HG02798 (cell line): ENCODE measurements at regions not wholly inside any gene's neighbourhood (a gene's known extent, or its start where the extent isn't known, plus 50 kb on each side); places are given as distances from the start of the nearest gene placed in this dataset.

Source experiments
- ATAC-seq: cut with Tn5 transposase; IDR thresholded peaks from one replicate; pipeline ENCODE4 v1.9.1; 2021; ENCODE audit warnings: mild to moderate bottlenecking; ENCODE audit not compliant: unreplicated experiment, poor library complexity

DNA sequence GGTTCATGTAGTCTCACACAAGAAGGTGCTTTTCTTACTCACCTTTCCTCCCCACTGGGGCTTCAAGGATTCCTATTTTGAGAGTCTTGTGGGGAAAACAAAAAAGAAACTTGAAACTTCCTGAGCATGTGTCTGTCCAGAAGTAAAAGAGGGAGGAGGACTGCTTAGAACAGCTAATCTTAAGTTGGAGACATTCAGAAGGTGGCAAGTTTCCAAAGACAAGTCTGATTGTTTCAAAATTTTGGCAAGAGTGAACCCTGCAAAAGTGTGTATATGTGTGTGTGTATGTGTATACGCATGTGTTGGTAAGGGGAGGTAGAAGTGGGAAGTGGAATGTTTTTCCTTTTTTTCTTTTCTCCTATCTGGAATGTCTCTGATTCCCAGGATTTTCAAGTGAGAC, 189.0 kb upstream of the FRMPD4 start:
- no peak for ATAC-seq

DNA sequence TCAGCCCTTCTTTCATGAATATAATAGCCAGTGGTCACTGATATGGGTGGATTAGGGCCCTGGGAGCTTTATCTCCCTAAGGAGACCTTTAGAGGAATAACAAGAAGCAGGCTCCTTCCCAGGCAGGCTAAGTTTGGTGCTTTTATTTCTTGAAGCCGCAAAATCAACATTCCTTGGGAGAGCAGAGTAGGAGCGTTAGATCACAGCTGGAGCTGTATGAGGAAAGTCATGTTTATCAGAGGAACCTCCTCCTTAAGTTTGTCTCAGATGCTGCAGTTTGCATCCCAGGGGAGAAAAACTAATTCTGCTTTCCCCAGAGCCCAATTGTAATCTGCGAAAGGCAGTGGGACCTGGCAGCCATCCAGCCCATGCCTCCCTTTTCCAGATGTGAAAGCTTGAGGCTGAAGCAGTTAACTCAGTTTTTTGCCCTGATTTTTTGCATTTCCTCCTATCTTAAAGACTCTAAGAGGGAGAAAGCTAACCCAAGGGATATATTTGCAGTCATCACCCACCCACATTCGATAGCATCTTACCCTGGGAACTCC, 186.0 kb upstream of the FRMPD4 start:
- no peak for ATAC-seq

DNA sequence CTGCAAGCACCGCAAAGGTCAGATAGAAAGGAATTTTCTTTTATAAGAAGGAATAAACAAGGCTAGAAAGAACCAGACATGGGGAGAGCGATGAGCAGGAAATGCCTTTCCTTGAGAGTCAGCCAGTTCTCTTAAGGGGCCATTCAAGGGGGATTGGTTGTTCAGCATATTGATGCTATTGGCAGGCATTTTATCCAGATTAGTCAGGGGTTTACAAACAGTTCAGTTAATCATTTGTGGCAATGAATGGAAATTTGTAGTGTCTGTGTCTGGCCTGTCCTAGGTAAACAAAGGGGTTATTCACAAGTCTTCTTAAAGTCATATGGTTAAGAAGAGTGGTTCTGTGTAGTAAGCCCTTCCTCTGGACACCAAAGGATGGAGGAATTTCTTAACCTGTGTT, 184.7 kb upstream of the FRMPD4 start:
- no peak for ATAC-seq

DNA sequence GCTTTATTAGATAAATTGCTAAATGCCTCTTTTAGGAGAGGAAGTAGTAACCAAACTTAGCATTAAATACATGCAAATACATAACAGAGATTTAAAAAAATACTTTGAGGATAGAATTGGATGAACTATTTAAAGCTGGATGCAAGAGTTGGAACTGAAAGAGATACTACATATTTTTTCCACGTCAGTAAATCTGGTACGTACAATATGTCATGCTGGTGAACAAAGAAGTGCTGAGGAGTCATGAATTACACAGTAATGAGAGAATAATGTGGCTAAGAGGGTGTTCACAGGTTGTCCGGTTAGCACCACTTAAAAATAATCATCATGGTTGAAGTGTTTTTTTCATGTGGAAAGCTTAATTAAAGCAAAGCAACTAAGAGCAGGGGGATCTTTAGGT, 184.1 kb upstream of the FRMPD4 start:
- ATAC-seq, result no peak

DNA sequence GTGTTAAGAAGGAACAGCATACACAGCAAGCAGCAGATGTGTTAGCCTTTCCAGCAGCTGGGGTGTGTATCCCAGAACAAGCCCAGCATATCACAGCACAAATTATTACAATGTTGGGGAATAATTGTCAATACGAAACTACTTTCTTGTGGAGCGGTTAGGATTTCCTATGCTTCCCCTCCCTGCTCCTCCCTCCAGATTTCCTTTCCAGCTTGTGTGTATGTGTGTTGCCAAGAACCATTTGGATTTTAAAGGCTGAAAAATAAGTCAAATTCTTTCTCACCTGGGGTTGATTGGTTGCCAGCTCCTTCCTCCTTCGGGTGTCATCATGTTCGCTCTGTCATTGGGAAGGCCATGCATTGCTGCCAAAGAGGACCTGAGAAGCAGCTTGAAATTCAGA, 178.2 kb upstream of the FRMPD4 start:
- ATAC-seq, result no peak

DNA sequence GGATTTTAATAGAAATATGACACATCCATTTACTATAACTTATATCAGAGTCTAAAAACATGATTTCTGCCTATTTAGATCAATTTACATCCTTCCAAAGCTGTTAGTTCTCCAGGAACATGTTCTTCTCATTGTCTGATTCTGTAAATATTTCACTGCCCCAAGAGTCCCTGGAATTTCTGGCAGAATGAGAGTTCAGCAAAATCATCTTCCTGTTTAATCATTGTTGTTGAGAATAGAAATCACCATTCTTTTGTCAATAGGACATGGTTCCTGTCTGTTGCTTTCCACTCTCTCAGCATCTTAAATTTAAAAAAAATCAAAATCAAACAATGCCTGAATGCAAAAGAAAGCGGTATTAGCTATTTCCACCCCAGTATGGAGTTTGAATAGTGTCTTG, 172.8 kb upstream of the FRMPD4 start:
- ATAC-seq, result no peak

DNA sequence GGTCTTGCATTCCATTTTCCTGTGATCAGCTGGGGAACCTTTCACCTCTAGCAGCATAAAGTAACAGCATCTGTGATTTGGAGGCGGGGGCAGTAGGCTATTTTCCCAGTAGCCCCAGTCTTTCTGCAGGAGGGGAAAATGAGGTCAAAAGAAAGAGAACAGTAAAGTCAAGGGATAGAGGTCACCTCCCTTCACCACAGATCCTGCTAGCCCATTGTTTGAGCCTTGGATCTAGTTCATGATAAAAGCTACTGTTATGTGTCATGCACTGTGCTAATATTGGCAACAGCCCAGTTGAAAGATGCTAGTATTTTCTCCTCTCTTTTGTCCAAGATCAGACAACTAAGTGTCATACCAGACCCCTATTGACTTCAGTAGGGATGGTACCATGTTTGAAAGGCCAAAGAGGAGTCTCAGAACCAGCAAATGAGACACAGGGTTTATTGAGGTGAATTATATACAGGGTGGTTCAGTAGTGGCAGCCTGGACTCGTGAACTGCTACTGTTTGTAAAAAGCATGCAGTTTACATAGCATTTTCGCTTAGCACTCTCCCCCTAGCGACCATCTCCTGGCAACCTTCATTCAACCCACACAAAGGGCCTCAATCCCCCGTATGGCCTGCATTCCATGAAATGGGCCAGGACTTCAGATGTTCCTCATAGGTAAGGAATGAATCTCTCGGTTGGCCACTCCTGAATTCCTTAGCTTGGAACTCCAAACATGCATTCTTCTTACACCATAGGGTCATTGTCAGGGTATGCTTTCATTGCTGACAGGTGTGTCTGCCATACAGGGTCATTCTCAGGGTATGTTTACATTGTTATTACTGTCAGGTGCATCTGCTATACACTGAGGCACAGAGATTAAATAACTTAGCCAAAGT, 170.0 kb upstream of the FRMPD4 start:
- ATAC-seq, result no peak

DNA sequence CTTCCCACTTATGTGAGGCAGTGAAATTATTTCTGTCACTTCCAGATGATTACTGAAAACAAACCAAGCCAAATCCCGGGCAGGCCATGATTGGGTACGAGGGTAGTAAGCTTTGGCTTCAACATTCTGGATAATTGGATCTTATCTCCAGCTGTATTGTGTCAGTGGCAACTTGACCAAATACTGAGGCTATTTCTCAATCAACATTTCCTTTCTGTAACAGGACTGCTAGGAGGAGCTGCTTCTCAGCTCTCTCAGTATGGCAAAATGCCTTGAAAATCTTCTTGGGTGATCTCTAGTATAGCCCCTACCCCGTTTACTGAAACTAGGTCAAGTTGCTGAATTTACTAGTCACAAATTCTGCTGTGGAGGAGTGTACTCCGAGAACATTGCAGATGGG, 169.3 kb upstream of the FRMPD4 start:
- no peak for ATAC-seq

DNA sequence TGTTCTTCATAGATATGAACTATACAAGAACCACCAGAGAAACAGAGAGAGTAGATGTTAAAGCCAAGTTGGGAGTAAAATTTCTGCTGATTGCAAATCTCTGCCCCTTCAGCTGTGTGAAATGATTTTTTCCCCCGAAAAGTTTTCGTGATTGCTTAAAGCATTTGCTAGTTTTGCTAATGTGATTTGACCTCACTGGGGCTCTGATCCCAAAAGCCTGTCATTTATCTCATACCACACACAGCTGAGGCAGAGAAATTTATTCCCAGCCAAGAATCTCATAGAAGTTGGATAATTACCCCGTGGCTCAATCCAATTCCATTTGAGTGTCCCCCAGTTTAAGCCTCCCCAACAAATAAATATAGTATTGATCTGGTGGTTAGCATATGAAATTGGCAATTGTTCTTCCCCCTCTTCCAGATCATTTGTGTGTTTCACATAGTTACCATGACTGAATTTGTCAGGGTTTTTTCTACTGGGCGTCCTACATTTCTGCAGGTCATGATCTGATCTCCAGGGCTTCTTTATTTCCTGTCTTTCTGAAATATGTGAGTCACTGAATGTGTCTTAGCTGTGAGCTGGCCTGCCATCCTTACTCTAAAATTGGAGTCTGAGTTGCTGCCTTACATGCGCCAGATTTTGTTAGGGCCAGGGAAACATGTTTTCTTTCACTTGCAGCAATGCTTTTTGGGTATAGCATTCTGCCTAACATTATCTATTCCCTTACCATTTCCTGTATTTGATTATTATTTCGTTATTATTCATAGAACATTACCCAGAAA, 167.5 kb upstream of the FRMPD4 start:
- ATAC-seq, result no peak

DNA sequence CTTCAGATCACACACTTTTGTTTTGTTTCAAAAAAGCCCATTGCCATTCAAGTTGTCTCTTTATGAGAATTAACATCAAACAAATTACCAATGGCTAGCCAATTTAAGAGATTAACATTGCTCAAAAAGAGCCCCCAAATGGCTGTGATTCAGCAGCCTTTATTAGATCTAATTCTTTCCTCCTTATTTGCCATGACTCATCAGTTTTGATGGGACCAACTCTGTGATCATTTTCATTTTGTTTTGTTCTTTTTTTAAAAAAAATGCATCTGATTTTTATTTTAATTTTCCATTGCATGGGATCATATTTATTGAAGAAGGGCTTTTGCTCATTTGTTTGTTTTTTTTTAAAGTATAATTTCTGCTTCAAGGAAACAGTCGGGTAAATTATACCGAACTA, 161.6 kb upstream of the FRMPD4 start:
- ATAC-seq, result no peak

DNA sequence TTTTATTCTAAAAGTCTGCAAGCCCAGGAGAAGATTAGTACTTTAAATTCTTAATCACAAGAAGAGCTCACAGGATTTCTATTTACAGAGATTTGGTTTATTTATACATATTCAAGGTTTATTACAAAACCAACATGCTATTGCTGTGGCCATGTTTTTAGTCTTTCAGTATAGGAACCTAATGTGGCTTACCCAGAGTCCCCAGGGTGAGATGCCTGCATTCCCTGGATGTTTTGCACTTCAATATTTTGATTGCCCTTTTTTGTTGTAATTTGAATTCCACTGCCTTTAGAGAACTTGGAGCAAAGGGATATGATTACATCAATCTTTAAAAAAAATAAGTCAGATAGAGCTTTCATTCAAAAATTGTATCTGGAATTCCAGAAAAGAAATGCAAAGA, 146.0 kb upstream of the FRMPD4 start:
- ATAC-seq, result no peak

DNA sequence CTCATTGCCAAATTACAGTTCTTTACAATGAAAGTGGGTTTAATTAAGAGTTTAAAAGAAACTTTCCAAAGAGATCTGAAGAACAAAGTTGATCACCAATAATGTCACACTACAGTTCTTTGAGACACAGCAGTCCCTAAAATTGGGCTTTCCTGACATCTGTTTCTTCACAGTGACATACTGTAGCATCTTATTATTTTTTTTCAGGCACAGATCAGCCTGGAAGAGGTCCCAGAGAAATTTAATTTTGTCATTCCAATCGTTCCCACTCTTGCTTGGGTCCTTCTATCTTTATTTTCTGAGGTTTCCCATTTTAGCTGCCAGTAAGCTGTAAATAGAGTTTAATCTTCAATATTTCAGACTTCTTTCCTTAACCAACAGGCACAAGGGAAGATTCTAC, 143.1 kb upstream of the FRMPD4 start:
- no peak for ATAC-seq

DNA sequence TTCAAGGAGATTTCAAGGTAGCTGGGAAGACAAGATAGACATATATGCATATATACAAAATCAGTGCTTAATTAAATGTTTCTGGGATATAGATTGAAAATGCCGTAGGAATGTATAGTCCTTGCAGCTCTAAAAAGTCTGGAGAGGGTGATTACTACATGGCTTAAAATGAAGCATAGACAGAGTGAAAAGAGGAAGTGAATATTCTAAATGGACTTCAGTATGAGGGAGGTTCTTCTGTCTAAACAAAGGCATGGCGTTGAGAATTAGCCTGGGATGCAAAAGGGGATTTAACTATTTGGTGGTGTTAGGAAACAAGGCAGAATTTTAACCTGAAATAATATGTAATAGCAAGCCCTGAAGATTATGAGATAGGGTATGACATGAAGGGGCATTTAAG, 141.5 kb upstream of the FRMPD4 start:
- ATAC-seq, result no peak

DNA sequence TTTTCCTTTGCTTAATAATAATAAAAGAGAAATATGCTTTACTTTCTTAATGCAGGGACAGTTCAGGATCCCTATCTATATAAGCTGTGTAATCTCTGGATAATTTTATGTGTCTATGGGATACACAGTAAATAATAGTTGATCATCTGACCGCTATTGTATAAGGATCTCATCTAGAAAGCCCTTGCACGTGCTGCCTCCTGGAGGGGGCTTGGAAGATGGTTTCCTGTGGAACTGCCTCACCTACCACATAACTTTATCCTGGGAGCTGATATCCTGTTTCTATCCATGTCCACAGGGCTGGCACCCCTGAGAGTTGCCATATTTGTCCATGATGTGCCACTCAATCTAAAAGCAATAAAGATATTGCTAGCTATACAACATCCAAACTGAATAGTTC, 139.3 kb upstream of the FRMPD4 start:
- ATAC-seq, result no peak

DNA sequence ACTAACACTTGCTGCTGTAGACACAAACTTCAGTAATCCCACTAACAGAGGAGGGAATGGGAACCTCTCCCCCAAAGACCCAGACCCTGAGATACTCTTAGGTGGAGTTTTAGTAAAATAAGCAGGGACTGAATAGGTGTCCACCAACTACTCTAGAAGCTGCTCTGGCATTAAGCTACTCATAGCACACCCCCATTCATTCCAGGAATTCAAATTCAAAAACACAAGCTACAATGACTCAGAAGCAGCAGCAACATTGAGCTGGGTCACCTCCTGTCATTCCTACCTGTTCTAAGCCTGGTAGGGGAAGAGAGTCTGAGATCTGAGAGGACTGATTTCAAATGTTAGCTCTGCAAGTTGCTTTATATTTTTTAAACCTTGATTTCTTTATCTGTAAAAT, 135.4 kb upstream of the FRMPD4 start:
- no peak for ATAC-seq

DNA sequence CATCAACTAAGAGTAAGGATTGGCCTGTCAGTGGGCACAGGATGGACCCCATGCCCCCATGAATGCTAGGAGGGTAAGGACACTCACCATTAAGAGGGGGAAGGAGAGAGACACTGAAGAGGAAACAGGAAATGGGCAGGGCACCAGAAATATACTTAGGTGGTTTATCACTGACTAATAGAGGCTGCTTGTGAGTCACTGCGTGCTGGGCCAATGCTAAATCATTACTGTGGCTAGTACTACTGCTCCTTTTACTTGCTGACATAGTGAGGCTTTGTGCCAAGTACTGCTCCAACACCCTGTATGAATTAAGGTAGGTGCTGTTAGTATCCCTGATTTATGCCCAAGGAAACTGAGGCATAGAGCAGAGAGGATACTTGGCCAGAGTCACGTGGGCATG, 130.4 kb upstream of the FRMPD4 start:
- ATAC-seq, result no peak

DNA sequence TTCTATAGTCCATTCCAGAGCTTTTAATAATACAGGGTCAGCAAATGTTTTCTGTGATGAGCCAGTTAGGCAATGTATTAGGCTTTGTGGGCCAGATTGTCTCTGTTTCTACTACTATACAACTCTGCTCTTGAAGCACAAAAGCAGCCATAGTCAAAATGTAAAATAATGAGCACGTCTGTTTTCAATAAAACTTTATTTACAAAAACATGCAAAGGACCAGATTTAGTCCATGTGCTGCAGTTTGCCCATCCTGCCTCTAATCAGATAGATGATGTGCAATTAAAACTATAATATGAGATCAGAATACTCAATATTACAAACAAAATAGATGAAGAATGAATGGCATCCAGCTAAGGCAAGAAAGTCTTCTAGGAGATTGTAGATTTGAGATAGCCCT, 127.8 kb upstream of the FRMPD4 start:
- ATAC-seq, result no peak

DNA sequence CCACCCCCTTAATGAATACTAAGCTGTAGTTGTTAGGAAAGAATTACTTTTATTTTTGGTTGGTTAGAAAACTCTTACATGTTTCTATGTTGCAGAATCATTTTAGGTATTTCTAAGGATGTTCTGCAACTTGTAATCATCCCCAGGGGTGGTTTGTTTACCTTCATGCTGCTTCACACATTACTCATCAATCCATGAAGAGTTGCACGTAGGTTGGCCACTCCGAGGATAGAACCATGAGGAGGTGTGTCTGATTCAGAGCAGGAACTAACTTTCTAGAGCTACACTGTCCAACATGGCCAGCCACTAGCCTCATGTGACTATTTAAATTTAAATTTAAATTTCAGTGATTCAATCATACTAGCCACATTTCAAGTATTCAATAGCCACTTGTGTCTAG, 127.2 kb upstream of the FRMPD4 start:
- ATAC-seq, result no peak

DNA sequence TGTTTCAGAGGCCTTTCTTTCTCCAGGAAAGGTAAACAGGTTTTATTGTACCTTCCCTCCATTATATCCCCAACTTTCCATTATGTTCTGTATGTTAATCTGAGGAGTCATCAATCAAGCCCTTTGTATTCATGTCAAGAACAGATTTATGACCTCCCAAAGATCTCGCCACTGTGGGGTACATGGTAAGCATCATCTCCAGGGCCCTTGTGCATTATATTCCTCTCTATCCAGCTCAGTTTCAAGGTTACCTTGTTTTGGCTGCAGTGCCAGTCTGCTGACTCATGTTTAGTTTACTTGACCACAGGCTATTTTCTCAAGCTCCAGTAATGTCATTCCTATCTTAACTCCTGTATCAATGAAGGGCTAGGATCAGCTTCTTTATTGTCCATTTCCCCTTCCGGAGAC, 125.1 kb upstream of the FRMPD4 start:
- ATAC-seq, result no peak

DNA sequence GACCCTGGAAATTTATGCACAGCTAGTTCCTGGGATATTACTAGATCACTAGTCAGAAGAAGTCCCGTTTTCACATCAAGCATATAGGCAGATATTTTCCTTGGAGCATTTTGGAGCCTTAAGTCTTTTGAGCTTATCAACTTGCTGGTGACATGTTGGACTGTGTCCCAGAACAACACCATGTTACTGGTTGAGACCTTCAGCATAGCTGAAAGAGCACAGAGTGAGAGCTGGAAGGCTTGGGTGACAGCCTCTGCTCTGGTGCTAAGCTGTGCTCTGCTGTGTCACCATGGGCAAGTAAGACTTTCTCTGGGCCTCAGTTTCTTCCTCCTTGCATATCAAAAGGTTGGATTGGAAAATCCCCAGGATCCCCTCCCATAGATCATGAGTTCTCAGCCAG, 116.6 kb upstream of the FRMPD4 start:
- ATAC-seq, result no peak

DNA sequence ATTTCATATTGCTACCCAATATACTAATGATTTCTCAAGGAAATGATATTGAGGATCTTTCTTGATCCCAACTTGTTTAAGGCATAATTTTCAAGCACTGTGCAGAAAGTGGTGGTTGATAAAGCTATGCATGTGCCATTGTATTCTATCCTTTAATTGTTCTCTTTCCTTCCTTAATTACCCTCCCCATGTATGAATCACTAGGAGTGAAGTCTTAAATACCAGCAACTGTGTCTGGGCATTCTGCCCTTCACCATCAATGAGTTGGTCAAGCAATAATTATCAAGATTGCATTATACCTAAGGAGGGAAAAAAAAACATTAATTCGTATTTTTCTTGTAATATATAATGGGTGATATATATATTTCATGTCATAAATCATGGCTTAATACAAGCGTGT, 111.8 kb upstream of the FRMPD4 start:
- ATAC-seq, result no peak

DNA sequence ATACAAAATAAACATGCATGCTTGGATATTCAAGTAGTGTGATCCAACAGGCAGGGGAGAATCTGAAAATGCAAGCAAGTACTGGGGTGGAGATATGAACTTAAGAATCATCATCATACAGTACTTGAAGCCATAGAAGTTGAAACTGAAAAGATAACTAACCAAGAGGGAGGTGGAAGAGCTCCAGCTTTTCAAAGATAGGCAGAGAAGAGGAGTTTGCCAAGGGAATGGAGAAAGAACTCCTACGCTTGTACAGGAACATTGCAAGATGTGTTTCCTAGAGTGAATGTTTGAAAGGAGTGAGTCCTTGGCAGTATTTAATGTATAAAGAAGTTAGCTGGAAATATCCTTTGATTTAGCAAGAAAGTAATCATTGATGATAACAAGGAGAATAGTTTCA, 106.2 kb upstream of the FRMPD4 start:
- ATAC-seq, result no peak
